Erythroblast (primary cell): ENCODE measurements at regions not wholly inside any gene's neighbourhood (a gene's known extent, or its start where the extent isn't known, plus 50 kb on each side); places are given as distances from the start of the nearest gene placed in this dataset.

ENCODE experiments used
- GATA1 ChIP-seq: IDR thresholded peaks from 2 replicates; pipeline ENCODE4 v1.6.1; 2011; ENCODE audit warnings: low read depth, mild to moderate bottlenecking, control low read depth, low read length, moderate library complexity
- POLR2A ChIP-seq: IDR thresholded peaks from 2 replicates; pipeline ENCODE4 v1.6.1; 2011; ENCODE audit warnings: mild to moderate bottlenecking, low read length

DNA sequence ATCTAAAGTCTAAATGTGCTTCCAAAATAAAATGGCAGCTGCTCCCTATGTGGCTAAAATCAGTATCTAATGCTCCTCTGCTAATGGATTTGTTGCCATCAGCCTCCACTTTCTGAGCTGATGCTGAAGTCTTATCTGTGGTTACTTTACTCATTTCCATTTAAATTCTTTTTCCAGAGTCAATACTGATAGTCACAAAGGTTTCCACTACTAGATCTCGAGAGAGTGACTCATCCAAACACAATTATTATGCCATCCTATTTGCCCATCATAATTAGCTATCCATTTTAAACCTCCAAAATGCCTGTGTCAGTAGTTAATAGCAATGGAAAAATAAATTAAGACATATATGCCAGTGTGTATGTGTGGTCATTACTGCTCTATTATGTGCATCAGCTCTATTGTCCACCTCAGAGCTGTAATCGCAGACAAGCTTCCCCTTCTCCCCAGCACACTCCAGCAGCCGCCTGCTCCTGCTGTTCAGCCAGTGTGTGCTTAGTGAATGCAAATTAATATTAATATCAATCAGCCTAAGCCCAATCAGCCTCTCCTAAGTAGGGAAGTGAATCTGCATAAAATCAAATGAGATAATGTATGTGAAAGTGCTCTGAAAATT is 199.8 kb upstream of the ZIC3 start:
- no peak for TF ChIP-seq POLR2A
- TF ChIP-seq GATA1 = no peak
